ENCODE measurements at regions not wholly inside any gene's neighbourhood (a gene's known extent, or its start where the extent isn't known, plus 50 kb on each side); places are given as distances from the start of the nearest gene placed in this dataset.

DNA sequence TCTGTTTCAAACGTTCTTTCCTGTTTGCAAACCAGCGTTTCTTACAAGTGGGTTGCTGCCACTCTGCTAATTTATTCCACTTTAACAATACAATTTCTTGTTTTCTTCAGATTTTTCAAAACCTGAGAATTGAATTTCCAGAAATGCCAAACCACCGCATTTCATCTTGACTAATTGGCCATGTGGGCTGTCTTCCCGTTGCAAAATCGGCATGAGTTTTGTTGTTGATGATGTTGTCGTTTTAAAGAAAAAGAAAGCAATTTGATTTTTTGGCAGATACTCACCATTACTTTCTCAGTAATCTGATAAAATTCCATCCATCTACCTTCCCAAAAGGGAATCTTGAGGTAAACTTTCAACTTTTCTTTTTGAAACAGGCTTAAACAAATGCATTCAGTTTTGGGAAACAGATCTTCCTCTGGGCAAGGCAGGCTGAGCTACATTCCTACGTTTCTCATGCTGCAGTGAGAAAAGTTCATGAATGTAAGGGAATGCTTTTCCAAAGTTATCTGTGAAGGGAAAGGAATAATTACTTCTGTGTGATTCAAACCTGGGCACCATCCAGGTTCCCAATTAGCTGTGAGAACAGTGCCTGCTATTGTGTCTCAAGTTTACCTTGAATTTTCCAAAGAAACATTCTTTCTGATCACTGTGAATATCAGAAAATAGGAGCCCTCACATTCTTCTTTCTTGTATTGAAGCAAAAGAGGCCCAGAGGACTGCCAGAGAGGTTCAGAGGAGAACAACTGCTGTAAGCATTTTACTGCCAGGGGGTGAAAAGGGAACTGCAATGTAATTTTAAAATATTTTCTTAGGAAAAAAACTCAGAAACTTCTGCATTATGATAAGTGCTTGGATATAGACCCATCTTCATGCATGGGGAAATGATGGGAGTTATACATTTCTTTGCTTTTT lies 100.7 kb upstream of the TUT7 start:
- H3K27ac ChIP-seq (ENCODE audit: low read depth, low read length): no peak overlapping the region
- Mint-ChIP-seq H3K4me3 (ENCODE audit: unreplicated experiment) (no peak overlapping the region), H3K4me1 (ENCODE audit: low read depth, unreplicated experiment) (peaks cover 5% of the 10 kb centered on the region), H3K9me3 (ENCODE audit: unreplicated experiment) (no peaks in the 10 kb centered on the region), H3K36me3 (ENCODE audit: low read depth, unreplicated experiment) (no peaks in the 10 kb centered on the region), H3K27ac (ENCODE audit: unreplicated experiment) (no peak overlapping the region), H3K27me3 (ENCODE audit: low read depth, unreplicated experiment) (no peaks in the 10 kb centered on the region)
- peak overlapping the region; percentile 8 for H2AFZ ChIP-seq (ENCODE audit: low read depth, low read length)
- no peaks in the 10 kb centered on the region for H3K9me3 ChIP-seq (ENCODE audit: insufficient read depth, low read depth, low read length)
- H3K4me3 ChIP-seq (ENCODE audit: insufficient read depth, low read depth, low read length): no peak overlapping the region
- no peak overlapping the region for H3K9ac ChIP-seq (ENCODE audit: low read length)
- DNase-seq (ENCODE audit: low read depth): peak; percentile 52
- H3K79me2 ChIP-seq (ENCODE audit: insufficient read depth, low read length): no peaks in the 10 kb centered on the region
- no peaks in the 10 kb centered on the region for H3K36me3 ChIP-seq (ENCODE audit: insufficient read depth, low read length)
- H3K4me1 ChIP-seq (ENCODE audit: insufficient read depth, low read length): no peaks in the 10 kb centered on the region
- peak overlapping the region; percentile 71 for H3K4me2 ChIP-seq (ENCODE audit: low read length)
- FAIRE-seq: peak; percentile 78
- TF ChIP-seq, protein P1, sequence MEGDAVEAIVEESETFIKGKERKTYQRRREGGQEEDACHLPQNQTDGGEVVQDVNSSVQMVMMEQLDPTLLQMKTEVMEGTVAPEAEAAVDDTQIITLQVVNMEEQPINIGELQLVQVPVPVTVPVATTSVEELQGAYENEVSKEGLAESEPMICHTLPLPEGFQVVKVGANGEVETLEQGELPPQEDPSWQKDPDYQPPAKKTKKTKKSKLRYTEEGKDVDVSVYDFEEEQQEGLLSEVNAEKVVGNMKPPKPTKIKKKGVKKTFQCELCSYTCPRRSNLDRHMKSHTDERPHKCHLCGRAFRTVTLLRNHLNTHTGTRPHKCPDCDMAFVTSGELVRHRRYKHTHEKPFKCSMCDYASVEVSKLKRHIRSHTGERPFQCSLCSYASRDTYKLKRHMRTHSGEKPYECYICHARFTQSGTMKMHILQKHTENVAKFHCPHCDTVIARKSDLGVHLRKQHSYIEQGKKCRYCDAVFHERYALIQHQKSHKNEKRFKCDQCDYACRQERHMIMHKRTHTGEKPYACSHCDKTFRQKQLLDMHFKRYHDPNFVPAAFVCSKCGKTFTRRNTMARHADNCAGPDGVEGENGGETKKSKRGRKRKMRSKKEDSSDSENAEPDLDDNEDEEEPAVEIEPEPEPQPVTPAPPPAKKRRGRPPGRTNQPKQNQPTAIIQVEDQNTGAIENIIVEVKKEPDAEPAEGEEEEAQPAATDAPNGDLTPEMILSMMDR (IDR thresholded peaks at IDR 0.05; ENCODE audit: insufficient read depth, low read depth, low read length): no peak
- TF ChIP-seq EZH2 (IDR thresholded peaks at IDR 0.05; ENCODE audit: insufficient read depth, low read length): no peak
- H3K27me3 ChIP-seq (ENCODE audit: insufficient read depth, low read length): no peaks in the 10 kb centered on the region
- no peaks in the 10 kb centered on the region for H4K20me1 ChIP-seq (ENCODE audit: insufficient read depth, low read length)

GRCh38 chr9:86452201-86452828 lies 98.1 kb upstream of the TUT7 start:
- Histone ChIP-seq H3K9me3 (ENCODE audit: insufficient read depth, low read depth, low read length) (no peaks in the 10 kb centered on the region), H3K4me1 (ENCODE audit: insufficient read depth, low read length) (no peaks in the 10 kb centered on the region), H2AFZ (ENCODE audit: low read depth, low read length) (no peak overlapping the region), H4K20me1 (ENCODE audit: insufficient read depth, low read length) (no peaks in the 10 kb centered on the region), H3K79me2 (ENCODE audit: insufficient read depth, low read length) (no peaks in the 10 kb centered on the region), H3K27ac (ENCODE audit: low read depth, low read length) (no peak overlapping the region), H3K9ac (ENCODE audit: low read length) (no peak overlapping the region), H3K36me3 (ENCODE audit: insufficient read depth, low read length) (no peaks in the 10 kb centered on the region), H3K27me3 (ENCODE audit: insufficient read depth, low read length) (no peaks in the 10 kb centered on the region), H3K4me3 (ENCODE audit: insufficient read depth, low read depth, low read length) (no peak overlapping the region), H3K4me2 (ENCODE audit: low read length) (no peak overlapping the region)
- Mint-ChIP-seq H3K4me3 (ENCODE audit: unreplicated experiment) (no peak overlapping the region), H3K27me3 (ENCODE audit: low read depth, unreplicated experiment) (no peaks in the 10 kb centered on the region), H3K36me3 (ENCODE audit: low read depth, unreplicated experiment) (no peaks in the 10 kb centered on the region), H3K4me1 (ENCODE audit: low read depth, unreplicated experiment) (no peaks in the 10 kb centered on the region), H3K9me3 (ENCODE audit: unreplicated experiment) (no peaks in the 10 kb centered on the region), H3K27ac (ENCODE audit: unreplicated experiment) (no peak overlapping the region)
- FAIRE-seq (no peak), DNase-seq (ENCODE audit: low read depth) (no peak)
- TF ChIP-seq, protein P1 (IDR thresholded peaks at IDR 0.05; ENCODE audit: insufficient read depth, low read depth, low read length): no peak
- TF ChIP-seq EZH2 (IDR thresholded peaks at IDR 0.05; ENCODE audit: insufficient read depth, low read length): no peak

All from astrocyte (in vitro differentiated cells and primary cell).